ENCODE measurements at regions not wholly inside any gene's neighbourhood (a gene's known extent, or its start where the extent isn't known, plus 50 kb on each side); places are given as distances from the start of the nearest gene placed in this dataset.

- no peak for DNase-seq (ENCODE audit: unreplicated experiment)
- POLR2A ChIA-PET, result no interaction called here
- Mint-ChIP-seq H3K27me3 (ENCODE audit: insufficient read depth, unreplicated experiment) (no peaks in the 10 kb centered on the region), H3K9me3 (ENCODE audit: unreplicated experiment) (no peaks in the 10 kb centered on the region), H3K4me1 (ENCODE audit: insufficient read depth, unreplicated experiment) (no peaks in the 10 kb centered on the region), H3K36me3 (ENCODE audit: insufficient read depth, unreplicated experiment) (no peaks in the 10 kb centered on the region), H3K27ac (ENCODE audit: low read depth, unreplicated experiment) (no peak overlapping the region), H3K4me3 (ENCODE audit: unreplicated experiment) (no peak overlapping the region)
- BruUV-seq (replicated peaks), result no TSS peak
- intact Hi-C loops (cut with micrococcal nuclease), result no loop called here
- no peak for TF ChIP-seq CTCF (IDR thresholded peaks at IDR 0.05; ENCODE audit: unreplicated experiment)
- CTCF ChIA-PET, result no interaction called here
Measured at GRCh38 chr18:40036861-40037260, 1918.2 kb upstream of the PIK3C3 start.

- Mint-ChIP-seq H3K4me1 (ENCODE audit: insufficient read depth, unreplicated experiment) (no peaks in the 10 kb centered on the region), H3K27me3 (ENCODE audit: insufficient read depth, unreplicated experiment) (no peaks in the 10 kb centered on the region), H3K4me3 (ENCODE audit: unreplicated experiment) (no peak overlapping the region), H3K36me3 (ENCODE audit: insufficient read depth, unreplicated experiment) (no peaks in the 10 kb centered on the region), H3K9me3 (ENCODE audit: unreplicated experiment) (no peaks in the 10 kb centered on the region), H3K27ac (ENCODE audit: low read depth, unreplicated experiment) (no peak overlapping the region)
- intact Hi-C loops (cut with micrococcal nuclease), result no loop called here
- ChIA-PET POLR2A (no interaction called here), CTCF (interaction anchor here (0.6 kb wide), 1 partner anchor 139 kb away, joined by 3 read pairs; no protein-coding TSS in a partner anchor)
- BruUV-seq (replicated peaks), result no TSS peak
- TF ChIP-seq CTCF (IDR thresholded peaks at IDR 0.05; ENCODE audit: unreplicated experiment), result no peak
- no peak for DNase-seq (ENCODE audit: unreplicated experiment)
Measured at GRCh38 chr18:40035966-40036365, 1919.1 kb upstream of the PIK3C3 start.

- intact Hi-C loops (cut with micrococcal nuclease), result no loop called here
- no TSS peak for BruUV-seq (replicated peaks)
- no peak for DNase-seq (ENCODE audit: unreplicated experiment)
- no peaks in the 10 kb centered on the region for H3K36me3 Mint-ChIP-seq (ENCODE audit: insufficient read depth, unreplicated experiment)
- H3K4me1 Mint-ChIP-seq (ENCODE audit: insufficient read depth, unreplicated experiment), result no peaks in the 10 kb centered on the region
- no peaks in the 10 kb centered on the region for H3K27me3 Mint-ChIP-seq (ENCODE audit: insufficient read depth, unreplicated experiment)
- POLR2A ChIA-PET, result no interaction called here
- H3K27ac Mint-ChIP-seq (ENCODE audit: low read depth, unreplicated experiment), result no peak overlapping the region
- H3K9me3 Mint-ChIP-seq (ENCODE audit: unreplicated experiment), result no peaks in the 10 kb centered on the region
- H3K4me3 Mint-ChIP-seq (ENCODE audit: unreplicated experiment), result no peak overlapping the region
- TF ChIP-seq CTCF (IDR thresholded peaks at IDR 0.05; ENCODE audit: unreplicated experiment), result no peak
- CTCF ChIA-PET, result no interaction called here
Measured at GRCh38 chr18:40032076-40032475, 1923.0 kb upstream of the PIK3C3 start.

- Mint-ChIP-seq H3K4me1 (ENCODE audit: insufficient read depth, unreplicated experiment) (no peaks in the 10 kb centered on the region), H3K27me3 (ENCODE audit: insufficient read depth, unreplicated experiment) (no peaks in the 10 kb centered on the region), H3K27ac (ENCODE audit: low read depth, unreplicated experiment) (no peak overlapping the region), H3K9me3 (ENCODE audit: unreplicated experiment) (no peaks in the 10 kb centered on the region), H3K4me3 (ENCODE audit: unreplicated experiment) (no peak overlapping the region), H3K36me3 (ENCODE audit: insufficient read depth, unreplicated experiment) (no peaks in the 10 kb centered on the region)
- intact Hi-C loops (cut with micrococcal nuclease), result no loop called here
- ChIA-PET CTCF (interaction anchor here (0.9 to 1.6 kb wide), 2 partner anchors 11 to 20 kb away, joined by 3 to 4 read pairs; no protein-coding TSS in a partner anchor), POLR2A (no interaction called here)
- no peak for DNase-seq (ENCODE audit: unreplicated experiment)
- BruUV-seq (replicated peaks), result no TSS peak
- TF ChIP-seq CTCF (IDR thresholded peaks at IDR 0.05; ENCODE audit: unreplicated experiment), result no peak
Measured at GRCh38 chr18:40031435-40031834, 1923.6 kb upstream of the PIK3C3 start.

Measured in MCF 10A (cell line).